Spleen (tissue), 11 donors: ENCODE measurements at regions not wholly inside any gene's neighbourhood (a gene's known extent, or its start where the extent isn't known, plus 50 kb on each side); places are given as distances from the start of the nearest gene placed in this dataset.

Source experiments
- DNase-seq: peaks from one replicate; pipeline ENCODE4 v3.0.0-alpha.2; 2020
- H3K27ac ChIP-seq, 8 donors: fragments of 200-600 bp; sonication (generic) in 7 of 8; 1 replicate in 4 of 8; 2 replicates in 4 of 8; pipeline versions ENCODE4 v1.5.0 to v1.8.0; 2016 to 2021; ENCODE audit warnings: inconsistent platforms in 4 of 8, mild to moderate bottlenecking in 4 of 8, moderate library complexity in 1 of 8
- H3K27me3 ChIP-seq, 7 donors: fragments of 200-600 bp; sonication (generic) in 6 of 7; replicated peaks in 1 of 7; 1 replicate in 4 of 7; 2 replicates in 3 of 7; pipeline versions ENCODE4 v1.5.0 to v1.8.0; 2016 to 2021; ENCODE audit warnings: inconsistent platforms in 3 of 7, mild to moderate bottlenecking in 1 of 7
- H3K36me3 ChIP-seq, 6 donors: fragments of 200-600 bp; sonication (generic) in 5 of 6; 1 replicate in 4 of 6; 2 replicates in 2 of 6; pipeline versions ENCODE4 v1.5.0 to v1.8.0; 2016 to 2021; ENCODE audit warnings: inconsistent platforms in 2 of 6
- H3K4me1 ChIP-seq, 6 donors: fragments of 200-600 bp; sonication (generic) in 5 of 6; 1 replicate in 3 of 6; 2 replicates in 3 of 6; pipeline versions ENCODE4 v1.5.0 to v1.8.0; 2016 to 2021; ENCODE audit warnings: inconsistent platforms in 3 of 6
- H3K4me3 ChIP-seq, 8 donors: fragments of 200-600 bp; sonication (generic) in 7 of 8; 1 replicate in 4 of 8; 2 replicates in 4 of 8; pipeline versions ENCODE4 v1.5.0 to v1.8.0; 2016 to 2021; ENCODE audit warnings: inconsistent platforms in 4 of 8, mild to moderate bottlenecking in 4 of 8, moderate library complexity in 2 of 8
- H3K9me3 ChIP-seq, 8 donors: fragments of 200-600 bp; sonication (generic) in 7 of 8; 1 replicate in 4 of 8; 2 replicates in 4 of 8; pipeline versions ENCODE4 v1.5.0 to v1.8.0; 2016 to 2021; ENCODE audit warnings: inconsistent platforms in 4 of 8
- POLR2A ChIP-seq, 3 donors: fragments of 450-650 bp; IDR thresholded peaks; one replicate each; pipeline ENCODE4 v1.5.1; 2017; ENCODE audit warnings: antibody characterized with exemption in 3 of 3, mild to moderate bottlenecking in 1 of 3
- POLR2AphosphoS5 ChIP-seq, 3 donors: sonication (generic); formaldehyde crosslinking; IDR thresholded peaks; one replicate each; pipeline ENCODE4 v1.5.1; 2017; ENCODE audit warnings: antibody characterized with exemption in 3 of 3
- WGBS, 5 donors: extraction: QIAGEN DNeasy Blood & Tissue Kit in 3 of 5; methylation state at CpG; one replicate each; pipeline versions ENCODE4 v1.1.5 to v1.1.7; 2013 to 2018; 5-methylcytosine and 5-hydroxymethylcytosine counted together
- intact Hi-C: fragments of 100-400 bp; cut with DNase I; formaldehyde crosslinking; loops from one replicate; pipeline ENCODE4 v1.15.0; 2023; ENCODE audit warnings: low total_unique reads
- TF ChIP-seq, protein P1 (sequence below), 11 experiments: fragments of 200-600 bp in 7 of 11; fragments of 450-650 bp in 4 of 11; sonication (generic) in 4 of 11; IDR thresholded peaks in 8 of 11; conservative IDR thresholded peaks in 3 of 11; 1 replicate in 7 of 11; 2 replicates in 4 of 11; pipeline versions ENCODE4 v1.4.0 to v1.8.0; 2016 to 2021; ENCODE audit warnings: antibody characterized with exemption in 11 of 11, inconsistent platforms in 4 of 11, mild to moderate bottlenecking in 1 of 11
- donor health status: healthy with polysubstance abuse.
- donor health status: DM: no; HTN: no; CAD: no; lungs with moderate emphysema.
- donor health status: DM: no; HTN: no; CAD: no.
- donor health status: Bipolar disorder and iron deficiency.
- donor health status: healthy.
- donor health status: DM: no; HTN: no; CAD: no.
- donor health status: DM: yes; HTN: yes; CAD: no.

DNA sequence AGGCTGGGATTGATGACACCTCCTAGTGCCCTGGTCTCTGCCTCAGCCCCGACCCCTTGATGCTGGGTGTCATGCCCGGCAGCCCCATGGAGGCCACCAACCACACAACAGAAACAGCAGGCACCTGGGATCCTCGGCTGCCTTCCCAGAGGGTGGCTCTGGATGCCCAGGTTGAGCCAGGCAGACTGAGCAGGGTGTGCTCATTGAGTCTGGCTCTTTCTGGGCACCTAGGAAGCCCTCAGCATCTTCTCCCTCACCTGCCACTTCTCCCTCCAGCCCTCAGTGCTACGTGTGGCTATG lies 484.5 kb upstream of the MGMT start:
- H3K4me3 ChIP-seq: no peak overlapping the region
- H3K9me3 ChIP-seq: peaks cover 0 to 4% (median 0%) of the 10 kb centered on the region in 8 donors
- intact Hi-C loops: no loop called here
- H3K36me3 ChIP-seq: no peaks in the 10 kb centered on the region
- no peaks in the 10 kb centered on the region for H3K4me1 ChIP-seq
- H3K27me3 ChIP-seq: peaks cover 0 to 4% (median 0%) of the 10 kb centered on the region in 7 donors
- no peak overlapping the region for H3K27ac ChIP-seq
- WGBS, 5 donors: 75 to 87% (median 83%) methylated on average over 4 of the region's 4 CpGs
- TF ChIP-seq POLR2A (IDR thresholded peaks at IDR 0.05) (no peak), POLR2AphosphoS5 (IDR thresholded peaks at IDR 0.05) (no peak)
- DNase-seq: peak; percentile 54

DNA sequence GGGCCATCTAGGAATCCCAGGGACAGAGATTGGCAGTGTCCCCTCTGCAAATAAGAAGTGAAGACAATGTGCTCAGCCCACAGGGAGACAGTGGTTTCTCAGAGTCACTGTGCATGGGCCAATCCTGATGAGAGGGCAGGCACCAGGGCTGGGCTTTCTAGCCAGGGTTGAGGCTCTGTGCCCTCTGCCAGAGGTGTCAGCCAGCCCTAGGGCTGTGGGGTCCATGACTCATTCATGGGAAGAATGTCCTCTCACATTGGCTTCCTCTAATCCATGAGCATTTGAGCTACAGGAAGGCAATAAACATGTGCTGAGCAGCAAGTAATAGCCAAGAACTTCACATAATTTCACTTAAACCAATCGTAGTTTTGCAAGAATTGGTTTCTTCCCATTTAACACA lies 482.0 kb upstream of the MGMT start:
- WGBS, 5 donors: 56 to 71% (median 64%) methylated on average over 1 of the region's 1 CpG
- no peak overlapping the region for H3K4me3 ChIP-seq
- H3K27ac ChIP-seq: no peak overlapping the region
- TF ChIP-seq, protein P1, sequence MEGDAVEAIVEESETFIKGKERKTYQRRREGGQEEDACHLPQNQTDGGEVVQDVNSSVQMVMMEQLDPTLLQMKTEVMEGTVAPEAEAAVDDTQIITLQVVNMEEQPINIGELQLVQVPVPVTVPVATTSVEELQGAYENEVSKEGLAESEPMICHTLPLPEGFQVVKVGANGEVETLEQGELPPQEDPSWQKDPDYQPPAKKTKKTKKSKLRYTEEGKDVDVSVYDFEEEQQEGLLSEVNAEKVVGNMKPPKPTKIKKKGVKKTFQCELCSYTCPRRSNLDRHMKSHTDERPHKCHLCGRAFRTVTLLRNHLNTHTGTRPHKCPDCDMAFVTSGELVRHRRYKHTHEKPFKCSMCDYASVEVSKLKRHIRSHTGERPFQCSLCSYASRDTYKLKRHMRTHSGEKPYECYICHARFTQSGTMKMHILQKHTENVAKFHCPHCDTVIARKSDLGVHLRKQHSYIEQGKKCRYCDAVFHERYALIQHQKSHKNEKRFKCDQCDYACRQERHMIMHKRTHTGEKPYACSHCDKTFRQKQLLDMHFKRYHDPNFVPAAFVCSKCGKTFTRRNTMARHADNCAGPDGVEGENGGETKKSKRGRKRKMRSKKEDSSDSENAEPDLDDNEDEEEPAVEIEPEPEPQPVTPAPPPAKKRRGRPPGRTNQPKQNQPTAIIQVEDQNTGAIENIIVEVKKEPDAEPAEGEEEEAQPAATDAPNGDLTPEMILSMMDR (IDR thresholded peaks at IDR 0.05 in 8 of 11, conservative IDR thresholded peaks at IDR 0.05 in 3 of 11): no peak
- TF ChIP-seq POLR2A (IDR thresholded peaks at IDR 0.05) (no peak), POLR2AphosphoS5 (IDR thresholded peaks at IDR 0.05) (no peak)
- H3K9me3 ChIP-seq: peaks cover 0 to 4% (median 0%) of the 10 kb centered on the region in 8 donors
- DNase-seq: peak; percentile 41
- H3K27me3 ChIP-seq: peaks cover 0 to 6% (median 0%) of the 10 kb centered on the region in 7 donors
- H3K36me3 ChIP-seq: no peaks in the 10 kb centered on the region
- intact Hi-C loops: no loop called here
- H3K4me1 ChIP-seq: no peaks in the 10 kb centered on the region

DNA sequence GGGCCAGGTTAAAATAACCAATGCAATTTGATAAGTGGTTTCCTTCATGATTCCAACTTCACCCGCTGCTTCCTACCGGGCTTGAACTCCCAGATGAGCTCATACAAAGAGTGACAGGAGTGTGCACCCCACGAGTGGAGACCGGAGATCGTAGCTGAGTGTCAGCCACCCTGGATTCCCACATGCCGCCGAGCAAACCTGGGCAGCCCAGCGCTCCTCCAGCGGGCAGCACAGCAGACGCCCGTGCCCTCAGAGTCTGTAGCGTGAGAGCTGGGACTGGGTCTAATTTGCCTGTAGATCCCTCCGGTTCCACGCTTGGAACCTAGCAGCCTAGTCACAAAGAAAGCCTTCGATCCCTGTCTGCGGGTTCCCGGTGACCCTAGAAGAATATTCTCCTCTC lies 476.1 kb upstream of the MGMT start:
- intact Hi-C loops: no loop called here
- 85 to 92% (median 89%) methylated on average over 17 of the region's 17 CpGs for WGBS, 5 donors
- DNase-seq: peak; percentile 69
- H3K9me3 ChIP-seq: no peaks in the 10 kb centered on the region
- no peak overlapping the region for H3K27ac ChIP-seq
- TF ChIP-seq, protein P1 (IDR thresholded peaks at IDR 0.05 in 8 of 11, conservative IDR thresholded peaks at IDR 0.05 in 3 of 11): no peak
- TF ChIP-seq POLR2AphosphoS5 (IDR thresholded peaks at IDR 0.05) (no peak), POLR2A (IDR thresholded peaks at IDR 0.05) (no peak)
- H3K36me3 ChIP-seq: no peaks in the 10 kb centered on the region
- peaks cover 0 to 15% (median 0%) of the 10 kb centered on the region in 7 donors for H3K27me3 ChIP-seq
- no peaks in the 10 kb centered on the region for H3K4me1 ChIP-seq
- H3K4me3 ChIP-seq: no peak overlapping the region

DNA sequence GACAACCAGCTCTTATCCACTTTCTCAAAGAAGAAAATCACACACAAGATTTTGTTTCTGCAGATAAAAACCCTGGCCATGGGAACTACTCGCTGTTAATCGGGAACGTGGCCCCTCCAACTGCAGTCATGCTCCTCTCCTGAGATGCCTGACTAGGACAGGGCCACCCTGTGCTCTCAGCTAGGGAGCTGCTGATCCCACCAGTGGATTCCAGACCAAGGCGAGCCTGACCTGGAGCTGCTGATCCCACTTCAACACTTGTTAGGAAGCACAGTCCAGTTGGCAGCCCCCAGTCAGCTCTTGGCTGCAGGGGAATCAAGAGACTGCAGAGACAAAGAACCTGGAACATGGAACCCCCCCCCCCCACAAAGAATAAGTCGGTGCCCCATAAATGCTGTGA lies 474.3 kb upstream of the MGMT start:
- intact Hi-C loops: no loop called here

More for the DNA sequence above, 474.3 kb upstream of the MGMT start:
- no peak overlapping the region for H3K27ac ChIP-seq
- 82 to 96% (median 86%) methylated on average over 5 of the region's 5 CpGs for WGBS, 5 donors
- no peaks in the 10 kb centered on the region for H3K9me3 ChIP-seq
- H3K4me1 ChIP-seq: no peaks in the 10 kb centered on the region
- no peak for TF ChIP-seq POLR2AphosphoS5 (IDR thresholded peaks at IDR 0.05)
- TF ChIP-seq, protein P1 (IDR thresholded peaks at IDR 0.05 in 8 of 11, conservative IDR thresholded peaks at IDR 0.05 in 3 of 11): no peak
- no peak for TF ChIP-seq POLR2A (IDR thresholded peaks at IDR 0.05)
- no peaks in the 10 kb centered on the region for H3K36me3 ChIP-seq
- no peak overlapping the region for H3K4me3 ChIP-seq
- peaks cover 0 to 15% (median 0%) of the 10 kb centered on the region in 7 donors for H3K27me3 ChIP-seq
- DNase-seq: no peak
